DOHH2 (cell line): ENCODE measurements at regions not wholly inside any gene's neighbourhood (a gene's known extent, or its start where the extent isn't known, plus 50 kb on each side); places are given as distances from the start of the nearest gene placed in this dataset.

ENCODE experiments used
- H3F3A ChIP-seq: fragments of 200-600 bp; sonication (generic), shearing (Covaris generic); 2 replicates; pipeline ENCODE4 v1.6.0; 2016; ENCODE audit warnings: antibody characterized with exemption, mild to moderate bottlenecking; ENCODE audit not compliant: control insufficient read depth, insufficient read depth
- H3K27ac ChIP-seq: fragments of 200-600 bp; sonication (generic); 2 replicates; pipeline ENCODE4 v1.5.1; 2014; ENCODE audit warnings: low read depth, mild to moderate bottlenecking, low read length, moderate library complexity
- H3K27me3 ChIP-seq: fragments of 200-600 bp; sonication (generic); 2 replicates; pipeline ENCODE4 v1.6.1; 2014; ENCODE audit warnings: mild to moderate bottlenecking, low read length, mixed read lengths; ENCODE audit not compliant: control insufficient read depth
- H3K36me3 ChIP-seq: fragments of 200-600 bp; sonication (generic); 2 replicates; pipeline ENCODE4 v1.6.1; 2014; ENCODE audit warnings: mild to moderate bottlenecking, low read length, moderate library complexity, mixed read lengths; ENCODE audit not compliant: control insufficient read depth
- H3K4me1 ChIP-seq: fragments of 200-600 bp; sonication (generic); 2 replicates; pipeline ENCODE4 v1.6.1; 2014; ENCODE audit warnings: mild to moderate bottlenecking, low read length, mixed read lengths; ENCODE audit not compliant: control insufficient read depth
- H3K4me2 ChIP-seq: fragments of 200-600 bp; sonication (generic); 2 replicates; pipeline ENCODE4 v1.6.0; 2014; ENCODE audit warnings: mild to moderate bottlenecking, low read length, moderate library complexity
- H3K4me3 ChIP-seq: fragments of 200-600 bp; sonication (generic); 2 replicates; pipeline ENCODE4 v1.5.1; 2014; ENCODE audit warnings: mild to moderate bottlenecking, low read length, mixed read lengths
- H3K79me2 ChIP-seq: fragments of 200-600 bp; sonication (generic); 2 replicates; pipeline ENCODE4 v1.6.1; 2014; ENCODE audit warnings: mild to moderate bottlenecking, low read length, mixed read lengths; ENCODE audit not compliant: control insufficient read depth
- H3K9me2 ChIP-seq: fragments of 200-600 bp; sonication (generic); replicated peaks from 2 replicates; pipeline ENCODE4 v1.6.1; 2014; ENCODE audit warnings: mild to moderate bottlenecking, low read length, mixed read lengths; ENCODE audit not compliant: control insufficient read depth
- H3K9me3 ChIP-seq: fragments of 200-600 bp; sonication (generic); 2 replicates; pipeline ENCODE4 v1.6.1; 2014; ENCODE audit warnings: antibody characterized with exemption, low read length, mixed read lengths; ENCODE audit not compliant: control insufficient read depth, insufficient read depth
- H4K20me1 ChIP-seq: fragments of 200-600 bp; sonication (generic); 2 replicates; pipeline ENCODE4 v1.6.0; 2014; ENCODE audit warnings: low read depth, mild to moderate bottlenecking, antibody characterized with exemption, low read length, moderate library complexity; ENCODE audit not compliant: control insufficient read depth, insufficient read depth
- EZH2phosphoT487 ChIP-seq: fragments of 200-600 bp; sonication (generic); IDR thresholded peaks from 2 replicates; pipeline ENCODE4 v1.6.1; 2017; ENCODE audit warnings: borderline replicate concordance, mild to moderate bottlenecking, antibody characterized with exemption, low read length, moderate library complexity, mixed read lengths
- TF ChIP-seq, protein P1 (sequence below): fragments of 200-600 bp; sonication (generic); IDR thresholded peaks from one replicate; pipeline ENCODE4 v1.5.1; 2014; ENCODE audit warnings: antibody characterized with exemption, mild to moderate bottlenecking, low read depth, low read length; ENCODE audit not compliant: poor library complexity, severe bottlenecking

DNA sequence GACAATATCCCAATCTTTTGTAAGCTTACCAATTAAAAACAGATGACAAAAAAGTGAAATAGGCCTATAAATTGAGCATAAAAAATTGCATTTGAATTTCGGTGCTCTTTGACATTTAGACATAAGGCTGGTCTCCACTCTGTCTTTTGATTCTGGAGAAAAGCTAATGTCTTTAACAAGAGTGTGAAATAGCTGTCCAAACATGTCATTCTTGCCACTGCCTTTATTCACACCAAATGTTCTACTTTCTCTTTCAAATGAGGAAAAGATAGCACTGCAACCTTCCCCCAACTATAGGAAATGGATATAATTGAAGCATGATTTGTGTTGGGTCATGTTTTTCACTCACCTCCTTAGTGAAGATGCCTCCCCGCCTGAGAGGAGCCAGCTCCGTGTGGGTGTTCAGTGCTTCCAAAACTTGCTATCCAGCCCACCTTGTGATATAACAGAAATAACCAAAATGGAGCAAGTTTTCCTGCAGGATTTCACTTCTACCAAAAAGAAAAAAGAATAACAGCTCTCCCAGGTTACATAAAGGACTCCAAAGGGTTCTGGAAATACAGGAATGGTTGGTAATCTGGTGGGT, 55.2 kb upstream of the STK32A start:
- Histone ChIP-seq H4K20me1 (no peaks in the 10 kb centered on the region), H3K4me3 (no peak overlapping the region), H3K27ac (no peak overlapping the region), H3K4me1 (no peaks in the 10 kb centered on the region), H3F3A (no peaks in the 10 kb centered on the region), H3K9me2 (no peaks in the 10 kb centered on the region), H3K36me3 (no peaks in the 10 kb centered on the region), H3K4me2 (no peak overlapping the region), H3K79me2 (no peaks in the 10 kb centered on the region), H3K9me3 (no peaks in the 10 kb centered on the region), H3K27me3 (no peaks in the 10 kb centered on the region)
- no peak for TF ChIP-seq EZH2phosphoT487
- TF ChIP-seq, protein P1, sequence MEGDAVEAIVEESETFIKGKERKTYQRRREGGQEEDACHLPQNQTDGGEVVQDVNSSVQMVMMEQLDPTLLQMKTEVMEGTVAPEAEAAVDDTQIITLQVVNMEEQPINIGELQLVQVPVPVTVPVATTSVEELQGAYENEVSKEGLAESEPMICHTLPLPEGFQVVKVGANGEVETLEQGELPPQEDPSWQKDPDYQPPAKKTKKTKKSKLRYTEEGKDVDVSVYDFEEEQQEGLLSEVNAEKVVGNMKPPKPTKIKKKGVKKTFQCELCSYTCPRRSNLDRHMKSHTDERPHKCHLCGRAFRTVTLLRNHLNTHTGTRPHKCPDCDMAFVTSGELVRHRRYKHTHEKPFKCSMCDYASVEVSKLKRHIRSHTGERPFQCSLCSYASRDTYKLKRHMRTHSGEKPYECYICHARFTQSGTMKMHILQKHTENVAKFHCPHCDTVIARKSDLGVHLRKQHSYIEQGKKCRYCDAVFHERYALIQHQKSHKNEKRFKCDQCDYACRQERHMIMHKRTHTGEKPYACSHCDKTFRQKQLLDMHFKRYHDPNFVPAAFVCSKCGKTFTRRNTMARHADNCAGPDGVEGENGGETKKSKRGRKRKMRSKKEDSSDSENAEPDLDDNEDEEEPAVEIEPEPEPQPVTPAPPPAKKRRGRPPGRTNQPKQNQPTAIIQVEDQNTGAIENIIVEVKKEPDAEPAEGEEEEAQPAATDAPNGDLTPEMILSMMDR = no peak

DNA sequence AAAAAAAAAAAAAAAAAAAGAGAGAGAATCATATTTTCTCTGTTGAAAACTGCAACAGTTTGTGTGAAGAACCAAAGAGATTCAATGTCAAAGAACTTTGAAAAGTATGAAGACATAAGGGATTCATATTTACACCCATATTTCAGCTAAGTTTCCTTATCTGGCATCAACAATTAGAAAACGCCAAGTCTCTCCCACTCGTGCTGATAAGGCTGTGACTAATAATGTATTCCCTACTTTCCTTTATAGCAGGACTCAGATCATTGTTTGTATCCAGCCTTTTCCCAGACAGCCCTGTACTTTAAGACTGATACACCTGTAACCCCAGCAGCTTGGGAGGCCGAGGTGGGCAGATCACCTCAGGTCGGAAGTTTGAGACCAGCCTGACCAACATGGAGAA, 54.1 kb upstream of the STK32A start:
- TF ChIP-seq EZH2phosphoT487 = no peak
- TF ChIP-seq, protein P1 = no peak
- no peaks in the 10 kb centered on the region for H3K9me3 ChIP-seq
- no peaks in the 10 kb centered on the region for H3K4me1 ChIP-seq
- no peak overlapping the region for H3K4me3 ChIP-seq
- no peak overlapping the region for H3K27ac ChIP-seq
- H3K9me2 ChIP-seq = no peaks in the 10 kb centered on the region
- no peaks in the 10 kb centered on the region for H3K27me3 ChIP-seq
- no peaks in the 10 kb centered on the region for H3K36me3 ChIP-seq
- no peak overlapping the region for H3K4me2 ChIP-seq
- no peaks in the 10 kb centered on the region for H3F3A ChIP-seq
- H4K20me1 ChIP-seq = no peaks in the 10 kb centered on the region
- no peaks in the 10 kb centered on the region for H3K79me2 ChIP-seq
